Endothelial cell of umbilical vein (primary cell): ENCODE measurements at regions not wholly inside any gene's neighbourhood (a gene's known extent, or its start where the extent isn't known, plus 50 kb on each side); places are given as distances from the start of the nearest gene placed in this dataset.

ENCODE experiments used
- CTCF ChIP-seq, 2 donors: IDR thresholded peaks; 1 replicate in 1 of 2; 2 replicates in 1 of 2; pipeline ENCODE4 v1.5.1; 2011; ENCODE audit warnings: low read length in 2 of 2, mild to moderate bottlenecking in 2 of 2, moderate library complexity in 2 of 2, control low read depth in 1 of 2, inconsistent platforms in 1 of 2, low read depth in 1 of 2; ENCODE audit not compliant: insufficient read depth in 1 of 2; ENCODE audit errors: extremely low read depth in 1 of 2
- EZH2 ChIP-seq: IDR thresholded peaks from 2 replicates; pipeline ENCODE4 v1.6.1; 2012; ENCODE audit warnings: borderline replicate concordance, low read depth, mild to moderate bottlenecking, moderate library complexity, low read length, inconsistent platforms; ENCODE audit not compliant: severe bottlenecking
- POLR2AphosphoS5 ChIP-seq: IDR thresholded peaks from 2 replicates; pipeline ENCODE4 v1.6.1; 2012; ENCODE audit warnings: low read depth, mild to moderate bottlenecking, control low read depth, low read length, moderate library complexity; ENCODE audit not compliant: insufficient read depth

GRCh38 chr7:55641273-55641691, 69.0 kb upstream of the VOPP1 start:
- no peak for TF ChIP-seq POLR2AphosphoS5
- TF ChIP-seq EZH2 = no peak
- peak; percentile 53 to 63 for TF ChIP-seq CTCF (IDR thresholded peaks at IDR 0.05; ENCODE audit: extremely low read depth in 1 of 2, insufficient read depth in 1 of 2, low read depth in 1 of 2, low read length in 2 of 2)
